ENCODE measurements at regions not wholly inside any gene's neighbourhood (a gene's known extent, or its start where the extent isn't known, plus 50 kb on each side); places are given as distances from the start of the nearest gene placed in this dataset.

DNA sequence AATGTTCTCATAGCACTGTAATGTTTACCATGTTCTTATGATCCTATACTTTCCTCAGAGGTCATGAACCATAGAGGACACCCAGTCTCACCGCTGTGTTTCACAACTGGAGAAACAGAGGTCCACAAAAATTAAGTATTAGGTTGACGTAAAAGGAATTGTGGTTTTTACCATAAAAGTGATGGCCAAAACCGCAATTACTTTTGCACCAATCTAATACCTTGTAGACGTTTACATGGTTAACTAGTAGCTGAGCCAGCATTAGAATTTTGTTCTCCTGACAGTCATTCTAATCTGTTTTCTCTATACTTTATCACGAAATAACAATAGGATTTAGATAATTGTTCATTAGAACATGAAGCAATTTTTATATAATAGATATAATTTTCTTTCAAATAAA is 763.4 kb upstream of the ARGLU1 start:
- ATAC-seq (no peak), DNase-seq (no peak)
- H3K4me1 ChIP-seq (ENCODE audit: control insufficient read depth, insufficient read depth, low read length) = no peaks in the 10 kb centered on the region
- H3K36me3 ChIP-seq (ENCODE audit: control insufficient read depth, insufficient read depth, low read length) = no peaks in the 10 kb centered on the region
- H3K27ac ChIP-seq (ENCODE audit: low read length) = no peak overlapping the region
- H3K9me3 ChIP-seq (ENCODE audit: control insufficient read depth, insufficient read depth, low read length) = no peaks in the 10 kb centered on the region
- intact Hi-C loops (cut with micrococcal nuclease) = no loop called here
- Mint-ChIP-seq H3K9me3 (peaks cover 2 to 12% of the 10 kb centered on the region in 2 donors), H3K27ac (no peak overlapping the region), H3K4me3 (no peak overlapping the region), H3K36me3 (no peaks in the 10 kb centered on the region), H3K27me3 (ENCODE audit: low read depth in 2 of 2) (no peaks in the 10 kb centered on the region), H3K4me1 (no peaks in the 10 kb centered on the region)
- no peak overlapping the region for H3K4me3 ChIP-seq (ENCODE audit: low read length)
- H3K27me3 ChIP-seq (ENCODE audit: control insufficient read depth, insufficient read depth, low read length) = no peaks in the 10 kb centered on the region
- TF ChIP-seq, protein P1, sequence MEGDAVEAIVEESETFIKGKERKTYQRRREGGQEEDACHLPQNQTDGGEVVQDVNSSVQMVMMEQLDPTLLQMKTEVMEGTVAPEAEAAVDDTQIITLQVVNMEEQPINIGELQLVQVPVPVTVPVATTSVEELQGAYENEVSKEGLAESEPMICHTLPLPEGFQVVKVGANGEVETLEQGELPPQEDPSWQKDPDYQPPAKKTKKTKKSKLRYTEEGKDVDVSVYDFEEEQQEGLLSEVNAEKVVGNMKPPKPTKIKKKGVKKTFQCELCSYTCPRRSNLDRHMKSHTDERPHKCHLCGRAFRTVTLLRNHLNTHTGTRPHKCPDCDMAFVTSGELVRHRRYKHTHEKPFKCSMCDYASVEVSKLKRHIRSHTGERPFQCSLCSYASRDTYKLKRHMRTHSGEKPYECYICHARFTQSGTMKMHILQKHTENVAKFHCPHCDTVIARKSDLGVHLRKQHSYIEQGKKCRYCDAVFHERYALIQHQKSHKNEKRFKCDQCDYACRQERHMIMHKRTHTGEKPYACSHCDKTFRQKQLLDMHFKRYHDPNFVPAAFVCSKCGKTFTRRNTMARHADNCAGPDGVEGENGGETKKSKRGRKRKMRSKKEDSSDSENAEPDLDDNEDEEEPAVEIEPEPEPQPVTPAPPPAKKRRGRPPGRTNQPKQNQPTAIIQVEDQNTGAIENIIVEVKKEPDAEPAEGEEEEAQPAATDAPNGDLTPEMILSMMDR (IDR thresholded peaks at IDR 0.05) = no peak
- 94% methylated on average over 3 of the region's 5 CpGs for WGBS (ENCODE audit: insufficient coverage)

DNA sequence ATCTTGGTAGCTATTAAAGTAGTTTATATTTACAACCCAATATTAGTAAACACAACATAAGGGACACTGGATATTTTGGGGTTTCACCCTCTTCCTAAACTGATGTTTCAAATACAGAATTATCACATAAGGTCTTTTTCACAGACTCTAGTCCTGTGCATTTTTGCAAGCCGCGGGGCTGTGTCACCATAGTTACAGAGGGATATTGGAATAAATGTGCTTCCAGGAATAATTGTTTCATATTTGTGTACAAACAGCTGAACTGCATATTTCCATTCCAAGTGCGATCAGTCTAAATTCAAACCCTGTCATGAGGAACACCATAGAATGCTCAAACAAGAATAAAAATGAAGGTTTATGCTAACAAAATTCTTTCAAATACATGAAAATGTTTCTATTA is 762.5 kb upstream of the ARGLU1 start:
- Histone ChIP-seq H3K27ac (ENCODE audit: low read length) (no peak overlapping the region), H3K4me3 (ENCODE audit: low read length) (no peak overlapping the region), H3K27me3 (ENCODE audit: control insufficient read depth, insufficient read depth, low read length) (no peaks in the 10 kb centered on the region), H3K9me3 (ENCODE audit: control insufficient read depth, insufficient read depth, low read length) (no peaks in the 10 kb centered on the region), H3K4me1 (ENCODE audit: control insufficient read depth, insufficient read depth, low read length) (no peaks in the 10 kb centered on the region), H3K36me3 (ENCODE audit: control insufficient read depth, insufficient read depth, low read length) (no peaks in the 10 kb centered on the region)
- Mint-ChIP-seq H3K4me1 (no peaks in the 10 kb centered on the region), H3K36me3 (no peaks in the 10 kb centered on the region), H3K27ac (no peak overlapping the region), H3K9me3 (peaks cover 2 to 12% of the 10 kb centered on the region in 2 donors), H3K4me3 (no peak overlapping the region), H3K27me3 (ENCODE audit: low read depth in 2 of 2) (no peaks in the 10 kb centered on the region)
- no peak for DNase-seq
- TF ChIP-seq, protein P1 (IDR thresholded peaks at IDR 0.05) = no peak
- 100% methylated on average over 1 of the region's 3 CpGs for WGBS (ENCODE audit: insufficient coverage)
- ATAC-seq = no peak
- intact Hi-C loops (cut with micrococcal nuclease) = no loop called here

DNA sequence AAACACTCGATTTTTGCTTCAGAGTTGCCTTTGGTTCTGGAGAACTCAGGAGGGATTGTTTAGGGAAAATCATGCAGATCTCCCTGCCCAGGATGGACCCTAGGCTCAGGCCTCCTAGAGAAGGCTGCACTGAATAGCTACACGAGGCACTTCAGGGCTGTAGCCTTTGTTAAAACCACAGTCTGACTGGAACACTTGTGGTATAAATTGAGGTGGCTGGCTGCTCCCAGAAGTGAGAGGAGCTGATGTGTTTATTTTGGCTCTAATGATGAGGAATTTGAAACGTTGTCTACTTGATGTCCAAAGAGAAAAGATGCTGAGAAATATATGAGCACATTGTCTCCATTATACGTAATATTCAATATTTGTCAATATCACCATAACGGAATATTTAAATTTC is 762.1 kb upstream of the ARGLU1 start:
- WGBS (ENCODE audit: insufficient coverage) = 53% methylated on average over 3 of the region's 5 CpGs

More for the DNA sequence above, 762.1 kb upstream of the ARGLU1 start:
- Histone ChIP-seq H3K27me3 (ENCODE audit: control insufficient read depth, insufficient read depth, low read length) (no peaks in the 10 kb centered on the region), H3K27ac (ENCODE audit: low read length) (no peak overlapping the region), H3K4me1 (ENCODE audit: control insufficient read depth, insufficient read depth, low read length) (no peaks in the 10 kb centered on the region), H3K4me3 (ENCODE audit: low read length) (no peak overlapping the region), H3K9me3 (ENCODE audit: control insufficient read depth, insufficient read depth, low read length) (no peaks in the 10 kb centered on the region), H3K36me3 (ENCODE audit: control insufficient read depth, insufficient read depth, low read length) (no peaks in the 10 kb centered on the region)
- Mint-ChIP-seq H3K9me3 (peaks cover 2 to 12% of the 10 kb centered on the region in 2 donors), H3K27me3 (ENCODE audit: low read depth in 2 of 2) (no peaks in the 10 kb centered on the region), H3K27ac (no peak overlapping the region), H3K4me1 (no peaks in the 10 kb centered on the region), H3K4me3 (no peak overlapping the region), H3K36me3 (no peaks in the 10 kb centered on the region)
- intact Hi-C loops (cut with micrococcal nuclease) = no loop called here
- ATAC-seq (no peak), DNase-seq (no peak)
- TF ChIP-seq, protein P1 (IDR thresholded peaks at IDR 0.05) = no peak

Data from natural killer cell (primary cell).